ENCODE measurements at regions not wholly inside any gene's neighbourhood (a gene's known extent, or its start where the extent isn't known, plus 50 kb on each side); places are given as distances from the start of the nearest gene placed in this dataset.
"Not testable (repeated sequence)": the region's sequence is repeated elsewhere in the genome, so short reads cannot be mapped to it uniquely, and the experiment has no call there.

GRCh38 chr12:80045594-80045993, 53.7 kb upstream of the OTOGL start:
- DNase-seq, result peak; percentile 4

DNA sequence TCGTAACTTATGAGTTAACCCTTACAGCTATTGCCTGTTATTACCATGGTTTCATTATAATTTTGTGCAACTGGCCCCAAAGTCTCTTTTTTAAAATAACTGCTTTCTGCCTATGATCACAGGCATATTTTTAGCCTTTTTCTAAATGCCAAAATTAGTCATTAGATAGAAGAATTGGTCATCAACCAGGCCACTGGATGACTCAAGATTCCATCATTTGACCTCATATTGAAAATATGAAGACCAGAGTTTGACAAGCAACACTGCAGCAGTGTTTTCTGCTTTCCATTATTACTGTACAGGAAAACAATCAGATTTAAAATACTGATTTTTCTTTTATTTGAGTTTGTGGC, 54.7 kb upstream of the OTOGL start:
- DNase-seq, result peak; percentile 80

GRCh38 chr12:80041692-80042091, 57.6 kb upstream of the OTOGL start:
- DNase-seq, result peak; percentile 74

GRCh38 chr12:80041071-80041470, 58.3 kb upstream of the OTOGL start:
- DNase-seq, result peak; percentile 0

- DNase-seq, result no peak
These were observed 59.1 kb upstream of the OTOGL start for GRCh38 chr12:80040075-80040738.

DNA sequence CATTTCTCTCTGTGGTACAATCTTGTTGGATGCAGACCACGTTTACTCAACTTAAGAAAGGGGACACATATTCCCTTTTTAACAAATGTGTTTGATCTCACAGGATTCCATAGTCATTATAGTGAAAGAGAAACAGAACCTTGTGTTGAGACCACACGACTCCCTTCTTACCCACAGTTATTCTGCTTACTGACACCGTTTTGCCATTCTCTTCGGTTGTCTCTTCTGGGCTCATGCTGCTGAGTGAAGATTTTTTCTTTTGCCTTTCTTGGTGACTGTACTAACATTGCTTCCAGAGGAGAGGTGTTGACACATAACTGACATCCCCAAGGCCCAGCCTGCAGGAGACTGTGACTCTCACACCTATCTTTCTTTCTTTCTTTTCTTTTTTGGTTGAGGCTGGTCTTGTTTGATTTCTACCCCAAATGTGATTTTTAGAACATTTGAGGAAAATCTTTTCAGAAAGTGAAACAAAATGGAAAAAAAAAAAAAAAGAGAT, 61.2 kb upstream of the OTOGL start:
- DNase-seq, result no peak

DNA sequence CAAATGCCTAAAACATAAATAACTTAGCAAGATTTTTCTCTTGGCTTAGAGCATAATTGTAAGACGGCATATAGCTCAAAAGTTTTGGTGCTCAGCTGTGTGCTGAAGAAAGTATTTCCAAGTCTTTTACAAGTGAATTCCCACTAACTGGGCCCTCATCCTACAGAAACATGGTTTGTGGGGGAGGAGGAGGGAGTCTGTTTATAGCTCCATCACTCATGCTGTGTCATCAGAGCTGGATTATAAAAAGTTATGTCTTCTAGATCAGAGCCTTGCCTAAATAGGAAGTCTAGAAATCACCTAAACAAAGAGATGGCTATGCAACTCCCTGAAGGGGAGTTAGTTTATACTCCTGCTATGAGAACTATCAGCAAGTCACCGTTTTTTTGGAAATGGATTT, 65.9 kb upstream of the OTOGL start:
- DNase-seq, result peak; percentile 53

GRCh38 chr12:80032946-80033345, 66.4 kb upstream of the OTOGL start:
- peak; percentile 39 for DNase-seq

GRCh38 chr12:80031229-80031628, 68.1 kb upstream of the OTOGL start:
- DNase-seq, result no peak

DNA sequence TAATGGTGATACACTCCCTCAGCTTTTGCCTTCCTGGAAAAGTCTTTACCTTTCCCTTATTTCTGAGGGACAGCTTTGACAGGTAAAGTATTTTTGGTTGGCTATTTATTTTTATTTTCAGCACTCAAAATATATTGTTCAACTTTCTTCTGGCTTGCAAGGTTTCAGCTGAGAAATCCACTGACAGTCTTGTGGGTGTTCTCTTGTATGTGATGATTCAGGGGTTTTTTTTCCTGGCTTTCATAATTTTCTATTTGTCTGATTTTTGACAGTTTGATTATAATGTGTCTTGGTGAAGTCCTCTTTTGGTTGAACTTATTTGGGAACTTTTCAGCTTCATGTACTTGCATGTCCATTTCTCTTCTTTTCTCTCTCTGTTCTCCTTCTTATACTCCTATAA, 73.7 kb upstream of the OTOGL start:
- no peak for DNase-seq

GRCh38 chr12:80019691-80020090, 79.6 kb upstream of the OTOGL start:
- DNase-seq, result no peak

DNA sequence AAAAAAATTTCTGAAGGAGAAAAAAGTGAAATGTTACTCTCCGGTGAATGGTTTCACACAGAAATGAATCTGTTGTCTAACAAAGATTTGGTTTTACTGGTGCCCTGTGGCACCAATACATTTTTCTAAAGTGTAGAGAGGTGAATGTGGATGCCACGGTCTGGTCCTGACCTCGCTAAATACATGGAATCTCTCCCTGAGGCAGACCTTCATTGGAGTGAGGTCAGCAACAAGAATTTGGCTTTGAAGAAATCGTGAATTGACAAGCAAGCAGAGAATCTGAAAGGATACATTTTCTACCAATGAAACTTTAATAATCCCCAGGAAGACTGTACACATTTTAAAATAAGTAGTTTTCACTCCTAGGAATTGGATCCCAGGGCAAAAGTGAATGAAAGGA, 81.2 kb upstream of the OTOGL start:
- DNase-seq, result no peak

DNA sequence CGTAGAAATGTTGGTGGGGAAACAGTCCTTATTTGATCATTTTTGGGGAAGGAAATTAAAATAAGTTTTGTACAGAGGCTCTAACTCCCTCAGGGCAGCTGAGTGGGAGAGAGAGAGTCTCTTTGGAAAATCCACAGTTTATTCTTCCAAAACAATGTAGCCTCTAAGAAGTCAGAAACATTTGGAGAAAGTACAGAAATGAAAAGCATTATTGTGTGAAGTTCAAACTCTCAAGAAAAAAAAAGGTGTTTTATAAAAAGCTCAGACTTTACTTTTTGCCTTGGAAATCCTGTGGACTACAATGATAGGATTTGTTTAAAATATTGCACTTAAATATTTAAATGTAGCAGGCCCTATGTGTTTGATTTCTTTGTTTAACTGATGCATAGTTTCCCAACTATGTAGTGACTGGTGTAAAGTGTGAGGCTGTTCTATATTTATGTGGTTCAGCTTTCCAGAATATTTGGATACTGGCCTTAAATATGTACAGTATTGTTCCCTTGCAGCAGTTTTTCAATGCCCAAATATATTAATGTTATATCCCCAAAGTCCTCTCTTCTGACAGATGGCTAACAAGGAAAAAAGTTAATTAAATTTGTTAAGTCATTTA, 82.0 kb upstream of the OTOGL start:
- DNase-seq, result no peak

- DNase-seq, result no peak
These were observed 81.8 kb upstream of the PPP1R12A start for GRCh38 chr12:80016684-80017083.

DNA sequence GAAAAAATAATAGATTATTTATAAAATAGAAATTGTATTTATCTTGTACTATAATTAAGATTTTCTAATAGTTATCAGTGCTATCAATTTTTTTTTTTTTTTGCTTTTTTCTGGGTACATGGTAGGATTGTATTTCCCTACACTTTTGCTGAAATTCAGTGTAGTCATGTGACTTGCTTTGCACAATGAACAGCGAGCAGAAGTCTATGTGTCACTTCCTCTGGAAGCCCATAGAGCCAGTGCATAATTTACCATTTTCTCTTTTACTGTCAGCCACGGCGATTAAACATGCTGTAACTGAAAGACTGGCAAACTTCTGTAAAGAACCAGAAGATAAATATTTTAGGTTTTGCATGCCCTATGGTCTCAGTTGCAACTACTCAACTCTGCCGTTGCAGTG, 80.8 kb upstream of the PPP1R12A start:
- DNase-seq, result no peak

- not testable (repeated sequence) for DNase-seq
These were observed 68.8 kb upstream of the PPP1R12A start for GRCh38 chr12:80003744-80004143.

DNA sequence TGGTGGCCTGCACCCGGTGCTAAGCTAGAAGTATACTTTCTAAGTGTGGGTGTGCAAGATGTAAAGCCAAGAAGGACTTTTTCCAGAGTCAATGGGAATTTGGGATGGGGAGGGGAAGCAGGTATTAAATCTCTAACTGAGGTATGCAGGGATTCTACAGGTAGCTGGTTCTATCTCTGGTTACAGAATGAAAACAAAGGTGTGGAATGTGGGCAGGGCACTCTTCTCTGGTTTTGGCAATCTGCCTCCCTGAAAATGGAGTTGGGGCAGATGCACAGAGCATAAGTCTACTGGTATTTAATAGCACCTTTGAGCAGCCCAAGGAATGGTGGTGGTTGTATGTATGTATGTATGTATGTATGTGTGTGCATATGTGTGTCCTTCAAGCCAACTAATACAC, 66.7 kb upstream of the PPP1R12A start:
- DNase-seq, result no peak

DNA sequence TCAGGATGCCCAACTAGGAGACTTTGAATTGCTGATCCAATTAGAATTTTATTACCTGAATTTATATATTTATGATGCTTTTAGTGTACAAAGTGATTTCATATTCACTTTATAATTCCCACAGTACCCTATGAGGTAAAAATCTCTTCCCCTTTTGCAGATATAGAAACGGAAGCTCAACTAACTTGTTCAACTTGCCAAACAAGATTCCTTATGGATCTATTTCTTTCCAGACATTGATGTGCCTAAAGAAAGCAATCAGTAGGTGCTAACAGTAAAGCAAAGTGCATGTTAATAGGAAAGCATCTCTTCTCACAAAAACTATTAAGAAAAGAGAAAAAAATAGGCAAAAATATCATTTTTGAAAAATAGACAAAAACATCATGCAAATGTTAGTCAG, 65.9 kb upstream of the PPP1R12A start:
- DNase-seq, result no peak

DNA sequence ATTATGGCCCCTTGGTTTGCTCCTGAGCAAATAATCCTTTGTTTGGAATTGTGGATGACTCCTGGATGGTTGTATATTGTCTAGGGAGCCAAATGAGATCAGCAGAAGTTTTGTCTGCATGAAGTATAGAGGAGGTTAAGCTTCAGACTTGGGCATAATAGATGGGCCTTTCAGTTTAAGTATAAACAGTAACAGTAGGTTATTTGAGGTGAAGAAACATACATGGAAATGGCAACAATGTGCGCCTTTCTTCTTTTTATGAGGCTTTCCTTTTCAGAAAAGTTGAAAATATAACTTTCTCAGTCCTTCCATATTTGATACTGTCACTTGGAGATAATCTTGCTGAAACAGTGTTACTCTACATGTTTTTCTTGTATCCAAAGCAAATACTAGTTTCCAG, 63.7 kb upstream of the PPP1R12A start:
- DNase-seq, result no peak

DNA sequence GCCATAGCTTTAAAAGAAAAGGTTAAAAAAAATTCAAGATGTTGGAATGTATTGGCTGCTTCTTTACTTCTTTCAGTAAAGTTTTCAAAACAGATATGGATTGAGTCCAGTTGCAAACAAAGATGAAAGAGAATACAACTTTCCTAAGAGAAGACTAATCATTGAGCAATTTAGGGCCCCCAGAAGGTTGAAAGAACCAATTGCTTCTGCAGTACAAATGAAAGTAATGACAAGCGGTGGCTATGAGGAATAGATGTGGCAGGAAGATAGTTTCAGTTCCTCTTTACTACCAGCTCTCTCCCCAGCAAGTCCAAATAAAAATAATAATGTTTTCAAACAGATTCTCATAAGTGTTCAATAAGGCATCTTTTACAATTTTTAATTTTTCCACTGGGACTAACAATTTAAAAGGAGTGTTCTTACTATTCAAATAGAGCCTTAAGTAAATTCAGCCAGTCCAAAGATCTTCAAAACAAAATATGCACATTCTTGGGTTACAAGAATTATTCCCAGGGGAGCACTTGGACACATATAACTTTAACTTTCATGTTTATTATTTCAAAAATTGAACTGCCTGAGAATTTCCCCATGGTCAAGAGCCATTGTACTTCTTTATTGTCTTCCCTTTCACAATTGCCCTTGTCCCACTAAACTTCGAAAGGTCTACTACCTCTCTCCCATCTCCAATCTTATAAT, 62.3 kb upstream of the PPP1R12A start:
- DNase-seq, result no peak

DNA sequence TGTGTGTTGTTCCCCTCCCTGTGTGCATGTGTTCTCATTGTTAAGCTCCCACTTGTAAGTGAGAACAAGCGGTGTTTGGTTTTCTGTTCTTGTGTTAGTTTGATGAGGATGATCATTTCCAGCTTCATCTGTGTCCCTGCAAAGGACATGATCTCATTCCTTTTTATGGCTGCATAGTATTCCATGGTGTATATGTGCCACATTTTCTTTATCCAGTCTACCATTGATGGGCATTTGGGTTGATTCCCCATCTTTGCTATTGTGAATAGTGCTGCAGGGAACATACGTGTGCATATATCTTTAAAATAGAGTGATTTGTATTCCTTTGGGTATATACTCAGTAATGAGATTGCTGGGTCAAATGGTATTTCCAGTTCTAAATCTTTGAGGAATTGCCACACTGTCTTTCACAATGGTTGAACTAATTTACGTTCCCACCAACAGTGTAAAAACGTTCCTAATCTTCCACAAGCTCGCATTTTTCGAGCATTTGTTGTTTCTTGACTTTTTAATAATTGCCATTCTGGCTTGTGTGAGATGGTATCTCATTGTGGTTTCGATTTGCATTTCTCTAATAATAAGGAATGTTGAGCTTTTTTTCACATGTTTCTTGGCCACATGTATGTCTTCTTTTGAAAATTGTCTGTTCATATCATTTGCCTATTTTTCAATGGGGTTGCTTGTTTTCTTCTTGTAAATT, 60.6 kb upstream of the PPP1R12A start:
- DNase-seq, result not testable (repeated sequence)

- DNase-seq, result no peak
These were observed 58.4 kb upstream of the PPP1R12A start for GRCh38 chr12:79993106-79993862.

DNA sequence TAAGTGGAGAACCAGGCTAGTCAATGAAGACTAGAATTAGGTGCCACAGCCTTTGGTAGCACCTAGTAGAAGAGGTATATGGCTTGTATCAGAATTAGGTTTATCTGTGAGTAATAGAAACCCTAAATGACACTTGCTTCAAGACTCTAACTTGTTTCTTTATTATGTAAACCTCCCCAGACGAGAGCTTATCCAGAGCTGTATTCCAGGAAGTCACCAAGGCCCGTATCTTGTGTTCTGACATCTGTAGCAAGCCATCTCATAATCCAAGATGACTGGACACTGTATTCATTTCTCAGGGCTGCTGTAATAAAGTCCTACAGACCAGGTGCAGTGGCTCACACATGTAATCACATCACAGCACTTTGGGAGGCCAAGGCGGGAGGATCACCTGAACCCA, 56.7 kb upstream of the PPP1R12A start:
- DNase-seq, result no peak

Data from kidney glomerular epithelial cell (primary cell).